ENCODE measurements at regions not wholly inside any gene's neighbourhood (a gene's known extent, or its start where the extent isn't known, plus 50 kb on each side); places are given as distances from the start of the nearest gene placed in this dataset.

- TF ChIP-seq ZNF274 (IDR thresholded peaks at IDR 0.05; ENCODE audit: low read depth, low read length): no peak
- no peak for TF ChIP-seq YY1 (IDR thresholded peaks at IDR 0.05; ENCODE audit: insufficient read depth, insufficient read length)
- no peak for TF ChIP-seq SUZ12 (IDR thresholded peaks at IDR 0.05; ENCODE audit: extremely low read depth, insufficient read depth, insufficient read length)
Observed at GRCh38 chr5:42974536-42974935, 65.6 kb downstream of the ANXA2R start.
